Common myeloid progenitor, CD34-positive (primary cell): ENCODE measurements at regions not wholly inside any gene's neighbourhood (a gene's known extent, or its start where the extent isn't known, plus 50 kb on each side); places are given as distances from the start of the nearest gene placed in this dataset.

Experiments
- CTCF ChIA-PET: fragments of 350-600 bp; sonication (Branson Sonifier 250); formaldehyde crosslinking; loops from one replicate; lab custom pipeline; 2021; ENCODE audit warnings: antibody characterized with exemption; lab: Charles Lee
- POLR2A ChIA-PET: fragments of 350-600 bp; sonication (Branson Sonifier 250); formaldehyde crosslinking; loops from one replicate; lab custom pipeline; 2021; ENCODE audit warnings: antibody characterized with exemption; lab: Charles Lee
- DNase-seq, 3 donors: peaks; one replicate each; pipeline versions ENCODE4 v3.0.0 to v3.0.0-alpha.2; 2013
- H3K27ac ChIP-seq, 2 experiments: 1 replicate in 1 of 2; 2 replicates in 1 of 2; pipeline ENCODE4 v1.7.0; 2013; ENCODE audit warnings: inconsistent platforms in 2 of 2, low read length in 2 of 2, mild to moderate bottlenecking in 2 of 2, low read depth in 1 of 2, moderate library complexity in 1 of 2; ENCODE audit not compliant: severe bottlenecking in 2 of 2, insufficient read depth in 1 of 2, poor library complexity in 1 of 2
- H3K27me3 ChIP-seq, 5 experiments: replicated peaks in 2 of 5; 1 replicate in 3 of 5; 2 replicates in 2 of 5; pipeline versions ENCODE4 v1.6.1 to v1.7.0; 2013; ENCODE audit warnings: low read length in 4 of 5, mild to moderate bottlenecking in 2 of 5, moderate library complexity in 2 of 5, inconsistent platforms in 1 of 5; ENCODE audit not compliant: insufficient read depth in 5 of 5, control insufficient read depth in 4 of 5
- H3K36me3 ChIP-seq, 4 experiments: 1 replicate in 2 of 4; 2 replicates in 2 of 4; pipeline versions ENCODE4 v1.6.1 to v1.7.0; 2013; ENCODE audit warnings: low read length in 3 of 4, control low read depth in 1 of 4, mild to moderate bottlenecking in 1 of 4; ENCODE audit not compliant: control insufficient read depth in 4 of 4, insufficient read depth in 4 of 4
- H3K4me1 ChIP-seq, 4 experiments: 1 replicate in 3 of 4; 2 replicates in 1 of 4; pipeline versions ENCODE4 v1.6.1 to v1.7.1; 2013; ENCODE audit warnings: low read length in 3 of 4, mild to moderate bottlenecking in 3 of 4, control low read depth in 1 of 4, inconsistent platforms in 1 of 4, moderate library complexity in 1 of 4; ENCODE audit not compliant: control insufficient read depth in 4 of 4, insufficient read depth in 4 of 4; ENCODE audit errors: control extremely low read depth in 1 of 4
- H3K4me3 ChIP-seq, 7 experiments: 1 replicate in 4 of 7; 2 replicates in 3 of 7; pipeline versions ENCODE4 v1.5.1 to v1.7.0; 2013; ENCODE audit warnings: mild to moderate bottlenecking in 7 of 7, low read length in 6 of 7, moderate library complexity in 6 of 7, inconsistent platforms in 2 of 7, low read depth in 2 of 7, control low read depth in 1 of 7; ENCODE audit not compliant: insufficient read depth in 4 of 7, control insufficient read depth in 1 of 7; ENCODE audit errors: extremely low read depth in 1 of 7
- H3K9me3 ChIP-seq, 5 experiments: 1 replicate in 4 of 5; 2 replicates in 1 of 5; pipeline versions ENCODE4 v1.6.1 to v1.7.1; 2013; ENCODE audit warnings: low read length in 4 of 5, mild to moderate bottlenecking in 2 of 5, inconsistent platforms in 1 of 5, low read depth in 1 of 5, moderate library complexity in 1 of 5; ENCODE audit not compliant: control insufficient read depth in 4 of 5, insufficient read depth in 2 of 5; ENCODE audit errors: control extremely low read depth in 1 of 5
- WGBS: methylation state at CpG from one replicate; pipeline ENCODE4 v1.1.5; 2013; ENCODE audit not compliant: insufficient coverage; 5-methylcytosine and 5-hydroxymethylcytosine counted together

DNA sequence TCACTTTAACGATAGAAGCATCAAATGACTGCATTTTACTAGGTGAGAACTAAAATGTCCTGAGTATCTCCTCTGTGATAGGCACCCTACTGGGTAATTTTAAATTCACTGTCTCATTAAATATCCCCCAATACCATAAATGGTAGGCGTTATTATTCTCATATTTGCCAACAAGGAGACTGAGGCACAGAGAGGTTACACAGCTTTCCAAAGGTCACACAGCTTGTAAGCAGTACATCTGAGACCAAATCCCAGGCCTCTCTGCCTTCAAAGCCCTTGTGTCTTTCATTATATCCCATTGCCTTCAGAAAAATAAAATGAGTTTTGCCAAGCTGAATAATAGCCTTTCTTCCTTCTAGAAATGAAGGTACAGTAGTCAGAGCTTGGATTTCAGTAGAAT lies 502.6 kb downstream of the HAPSTR1 start:
- Histone ChIP-seq H3K9me3 (no peaks in the 10 kb centered on the region), H3K27ac (no peak overlapping the region), H3K4me3 (no peak overlapping the region), H3K36me3 (no peaks in the 10 kb centered on the region), H3K27me3 (no peaks in the 10 kb centered on the region), H3K4me1 (no peaks in the 10 kb centered on the region)
- POLR2A ChIA-PET: no interaction called here
- DNase-seq: no peak
- 100% methylated on average over 2 of the region's 2 CpGs for WGBS
- CTCF ChIA-PET: no interaction called here

GRCh38 chr16:9594946-9595345 lies 503.5 kb downstream of the HAPSTR1 start:
- Histone ChIP-seq H3K36me3 (no peaks in the 10 kb centered on the region), H3K4me3 (no peak overlapping the region), H3K27ac (no peak overlapping the region), H3K9me3 (no peaks in the 10 kb centered on the region), H3K27me3 (no peaks in the 10 kb centered on the region), H3K4me1 (no peaks in the 10 kb centered on the region)
- ChIA-PET CTCF (no interaction called here), POLR2A (no interaction called here)
- WGBS: 80% methylated on average over 1 of the region's 2 CpGs
- no peak for DNase-seq

- H3K36me3 ChIP-seq: no peaks in the 10 kb centered on the region
- H3K27me3 ChIP-seq: no peaks in the 10 kb centered on the region
- no peaks in the 10 kb centered on the region for H3K4me1 ChIP-seq
- no CpG with 5 or more reads among the region's 3 CpGs for WGBS
- no peak overlapping the region for H3K4me3 ChIP-seq
- ChIA-PET CTCF (no interaction called here), POLR2A (no interaction called here)
- H3K27ac ChIP-seq: no peak overlapping the region
- no peak for DNase-seq
- no peaks in the 10 kb centered on the region for H3K9me3 ChIP-seq
Observed at GRCh38 chr16:9595393-9595792, 503.9 kb downstream of the HAPSTR1 start.

DNA sequence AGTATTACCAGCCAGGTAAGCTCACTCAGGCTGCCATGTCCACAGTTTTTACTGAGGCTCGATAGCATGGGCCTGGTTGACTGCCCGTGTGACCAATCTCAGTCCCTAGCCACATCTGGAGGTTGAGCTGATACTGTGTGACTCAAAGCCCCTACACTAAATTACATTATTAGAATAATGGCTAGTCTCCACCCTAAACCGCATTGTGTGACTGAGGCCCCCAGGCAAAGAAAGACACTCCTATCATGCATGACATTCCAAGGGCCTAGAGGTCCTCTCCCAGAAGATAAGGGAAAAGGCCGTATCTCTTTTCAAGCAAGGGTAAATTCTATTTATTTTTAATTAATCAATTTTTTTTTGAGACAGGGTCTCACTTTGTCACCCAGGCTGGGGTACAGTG lies 505.3 kb downstream of the HAPSTR1 start:
- DNase-seq: no peak
- ChIA-PET CTCF (no interaction called here), POLR2A (no interaction called here)
- Histone ChIP-seq H3K27me3 (no peaks in the 10 kb centered on the region), H3K4me3 (no peak overlapping the region), H3K36me3 (no peaks in the 10 kb centered on the region), H3K9me3 (no peaks in the 10 kb centered on the region), H3K27ac (no peak overlapping the region), H3K4me1 (no peaks in the 10 kb centered on the region)
- 100% methylated on average over 2 of the region's 4 CpGs for WGBS

- no peaks in the 10 kb centered on the region for H3K36me3 ChIP-seq
- no peak overlapping the region for H3K27ac ChIP-seq
- no peaks in the 10 kb centered on the region for H3K9me3 ChIP-seq
- H3K4me1 ChIP-seq: no peaks in the 10 kb centered on the region
- H3K27me3 ChIP-seq: no peaks in the 10 kb centered on the region
- POLR2A ChIA-PET: no interaction called here
- CTCF ChIA-PET: no interaction called here
- 70% methylated on average over 4 of the region's 9 CpGs for WGBS
- no peak overlapping the region for H3K4me3 ChIP-seq
- no peak for DNase-seq
Observed at GRCh38 chr16:9597967-9598730, 506.7 kb downstream of the HAPSTR1 start.

- Histone ChIP-seq H3K27me3 (no peaks in the 10 kb centered on the region), H3K9me3 (no peaks in the 10 kb centered on the region), H3K27ac (no peak overlapping the region), H3K4me1 (no peaks in the 10 kb centered on the region), H3K36me3 (no peaks in the 10 kb centered on the region), H3K4me3 (no peak overlapping the region)
- DNase-seq: no peak
- CTCF ChIA-PET: no interaction called here
- POLR2A ChIA-PET: no interaction called here
- 81% methylated on average over 3 of the region's 3 CpGs for WGBS
Observed at GRCh38 chr16:9598731-9599083, 507.3 kb downstream of the HAPSTR1 start.

DNA sequence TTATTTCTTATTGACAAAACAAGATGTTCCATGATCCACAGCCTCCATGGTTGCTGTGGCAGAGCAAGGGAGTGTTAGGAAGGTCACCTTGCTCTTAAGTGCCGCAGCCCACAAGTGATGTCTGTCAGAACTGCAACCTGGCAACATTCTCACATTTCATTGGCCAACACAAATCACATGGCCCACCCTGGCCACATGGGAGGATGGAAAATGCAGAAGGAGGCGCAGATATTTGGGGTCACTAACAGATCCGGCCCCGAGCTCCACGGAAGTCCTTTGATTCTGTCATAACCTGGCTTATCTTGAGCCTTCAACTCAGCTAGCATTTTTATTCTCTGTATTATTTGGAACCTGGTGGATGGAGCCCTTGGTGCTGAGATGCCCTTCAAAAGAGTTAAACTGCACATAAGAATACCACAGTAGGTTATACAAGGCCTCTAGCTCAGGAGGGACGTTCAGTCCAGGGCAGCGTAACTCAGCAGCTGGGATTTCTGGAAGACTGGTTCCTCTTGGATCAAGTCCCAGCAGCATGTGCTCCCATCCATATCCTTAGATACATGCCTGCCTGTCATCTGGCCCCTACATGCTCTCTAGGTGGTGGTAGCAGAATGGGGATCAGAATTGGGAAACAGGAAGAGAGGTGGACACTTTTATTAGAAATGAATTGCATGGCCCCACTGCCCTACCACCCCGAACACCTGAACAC lies 508.1 kb downstream of the HAPSTR1 start:
- no peaks in the 10 kb centered on the region for H3K4me1 ChIP-seq
- no peaks in the 10 kb centered on the region for H3K9me3 ChIP-seq
- H3K27me3 ChIP-seq: no peaks in the 10 kb centered on the region
- no peaks in the 10 kb centered on the region for H3K36me3 ChIP-seq
- 97% methylated on average over 7 of the region's 8 CpGs for WGBS
- ChIA-PET CTCF (no interaction called here), POLR2A (no interaction called here)
- H3K27ac ChIP-seq: no peak overlapping the region
- DNase-seq: no peak
- H3K4me3 ChIP-seq: no peak overlapping the region
